Hematopoietic multipotent progenitor cell treated with erythropoietin and hydrocortisone succinate and interleukin-3 and kit ligand, for 6 days (in vitro differentiated cells): ENCODE measurements at regions not wholly inside any gene's neighbourhood (a gene's known extent, or its start where the extent isn't known, plus 50 kb on each side); places are given as distances from the start of the nearest gene placed in this dataset.

ENCODE experiments used
- DNase-seq: peaks from one replicate; pipeline ENCODE4 v3.0.0-alpha.2; 2015

DNA sequence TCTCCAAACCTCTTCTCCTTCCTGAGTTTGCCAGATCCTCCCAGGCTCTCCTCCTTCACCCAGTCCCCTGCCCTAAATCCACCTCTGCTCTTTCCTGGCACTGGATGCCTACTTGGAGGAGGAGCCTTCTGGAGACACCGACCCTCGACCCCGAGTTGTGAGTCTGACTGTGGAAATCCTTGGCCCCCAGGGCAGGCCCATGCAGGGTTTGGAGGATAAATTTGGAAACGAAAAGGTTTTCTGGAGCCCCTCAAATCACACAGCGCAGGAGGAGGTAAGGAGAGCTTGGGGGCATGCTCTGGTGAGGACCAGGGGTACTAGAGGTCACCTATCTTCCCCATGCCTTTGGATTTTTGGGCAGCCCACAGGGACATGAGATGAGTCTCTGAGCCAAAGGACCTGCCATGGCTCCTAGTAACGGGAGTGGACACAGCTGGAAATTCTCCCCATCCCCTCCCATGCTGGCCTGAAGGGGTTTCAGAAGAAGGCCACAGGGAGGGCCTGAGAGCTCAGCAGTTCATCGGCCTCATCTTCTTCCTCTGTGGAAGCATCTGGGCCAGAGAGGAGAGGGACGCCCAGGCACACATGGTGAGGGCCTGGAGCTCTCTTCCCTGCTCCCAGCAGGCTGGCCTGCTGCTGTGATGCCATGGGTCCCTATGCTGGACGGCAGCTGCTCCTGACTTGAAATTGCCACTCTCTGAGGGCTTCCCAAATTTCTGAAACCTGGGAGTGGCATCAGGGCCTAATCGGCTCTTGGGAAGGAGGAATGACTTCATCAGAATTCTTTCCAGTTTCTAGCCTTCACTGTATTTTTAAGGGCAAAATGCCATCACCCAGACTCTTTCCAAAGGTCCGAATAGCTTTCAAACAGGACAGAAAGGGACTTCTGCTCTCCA lies 68.6 kb upstream of the ITGA11 start:
- DNase-seq, result no peak

GRCh38 chr15:68501259-68501591 lies 69.3 kb upstream of the ITGA11 start:
- no peak for DNase-seq

- DNase-seq, result no peak
Observed at GRCh38 chr15:68501616-68502015, 69.7 kb upstream of the ITGA11 start.

DNA sequence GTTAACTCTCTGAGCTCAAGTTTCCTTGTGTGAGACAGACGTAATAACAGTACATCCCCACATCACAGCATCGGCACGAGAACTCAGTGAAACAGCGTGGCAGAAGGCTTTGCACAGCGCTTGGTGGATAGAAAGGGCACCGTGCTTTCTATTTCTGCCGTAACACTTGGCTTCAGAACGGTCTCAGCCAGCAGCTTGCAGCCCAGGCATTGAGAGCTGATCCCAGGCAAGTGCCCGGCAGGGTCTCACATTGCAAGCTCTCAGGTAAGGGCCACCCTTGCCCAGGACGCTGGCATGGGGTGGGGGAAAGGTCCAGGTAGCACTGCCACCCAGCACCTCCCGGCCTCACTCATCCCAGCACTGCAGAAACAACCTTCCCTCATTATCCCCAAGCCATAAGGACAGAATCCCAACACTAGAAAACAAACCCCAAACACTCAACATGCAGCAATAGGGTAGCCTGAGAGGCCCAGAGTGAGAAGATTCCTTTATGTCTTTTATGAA lies 70.5 kb upstream of the ITGA11 start:
- DNase-seq, result no peak

DNA sequence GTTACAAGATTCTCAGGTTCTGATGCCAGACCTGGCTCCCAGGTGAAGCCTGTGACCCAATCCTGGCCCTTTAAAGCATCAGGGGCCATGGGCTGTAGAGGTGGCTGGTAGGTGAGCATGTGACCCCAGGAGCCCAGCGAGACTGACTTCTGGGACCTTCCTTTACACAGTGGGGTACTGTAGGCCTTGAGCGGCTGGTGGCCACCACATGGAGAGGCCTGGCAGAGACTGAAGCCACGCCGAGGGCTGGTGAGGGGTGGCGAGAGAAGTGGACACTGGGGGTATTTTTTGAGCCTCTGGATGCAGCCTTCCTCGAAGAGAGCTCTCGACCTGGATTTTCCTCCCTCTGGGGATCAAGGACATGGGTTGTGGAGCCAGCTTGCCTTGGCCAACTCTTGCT lies 71.2 kb upstream of the ITGA11 start:
- DNase-seq, result no peak

GRCh38 chr15:68503791-68504680 lies 72.1 kb upstream of the ITGA11 start:
- DNase-seq, result peak; percentile 24

DNA sequence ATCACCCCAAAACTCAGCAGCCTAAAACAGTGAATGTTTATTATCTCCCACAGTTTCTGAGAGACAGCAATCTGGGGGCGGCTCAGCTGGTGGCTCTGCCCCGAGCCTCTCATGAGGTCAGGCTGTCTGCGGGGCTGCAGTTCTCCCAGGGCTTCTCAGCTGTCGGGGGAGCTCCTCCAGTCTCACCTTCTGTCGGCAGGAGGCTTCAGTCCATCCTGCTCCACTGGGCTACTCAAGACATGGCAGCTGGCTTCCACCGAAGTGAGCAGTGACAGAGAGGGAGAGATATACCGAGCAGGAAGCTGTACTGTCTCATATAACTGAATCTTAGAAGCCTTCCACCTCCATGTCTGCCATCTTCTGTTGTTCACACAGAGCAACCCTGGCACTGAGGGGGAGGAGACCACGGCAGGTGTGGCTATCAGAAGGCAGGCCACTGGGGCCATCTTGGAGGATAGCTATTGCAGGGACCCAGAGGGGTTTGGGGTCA lies 72.8 kb upstream of the ITGA11 start:
- DNase-seq, result no peak

DNA sequence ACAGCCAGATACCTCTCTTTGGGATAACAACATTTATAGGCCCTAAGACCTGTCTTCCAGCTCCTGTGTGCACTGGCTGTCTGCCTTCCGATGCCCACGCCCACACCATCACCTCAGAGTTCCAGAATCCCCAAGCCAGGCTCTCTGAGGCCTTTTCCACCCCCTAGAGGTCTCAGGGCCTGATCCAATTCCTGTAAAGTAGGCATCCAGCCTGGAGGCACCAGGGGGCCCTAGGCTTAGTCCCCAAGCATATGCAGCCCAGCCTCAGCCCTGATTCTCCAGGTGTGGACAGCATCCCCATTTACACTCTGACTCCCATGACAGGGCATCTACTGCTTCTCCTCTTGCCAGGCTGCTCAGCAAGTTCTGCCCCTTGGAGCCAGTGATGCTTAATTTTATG lies 72.7 kb upstream of the CORO2B start:
- DNase-seq, result no peak

DNA sequence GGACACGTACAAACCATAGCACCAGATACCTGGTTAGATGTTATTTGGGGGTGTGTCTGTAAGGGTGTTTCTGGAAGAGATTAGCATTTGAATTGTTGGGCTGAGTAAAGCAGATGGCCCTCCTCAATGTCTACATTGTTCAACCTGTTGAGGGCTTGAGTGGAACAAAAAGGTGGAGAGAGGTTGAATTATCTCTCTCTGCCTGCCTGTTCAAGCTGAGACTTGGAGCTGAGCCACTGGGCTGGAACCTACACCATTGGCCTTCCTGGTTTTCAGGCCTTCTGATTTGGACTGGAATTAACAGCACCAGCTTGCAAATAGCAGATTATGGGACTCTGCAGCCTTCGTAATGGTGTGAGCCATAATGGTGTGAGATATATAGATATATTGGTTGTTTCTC lies 71.3 kb upstream of the CORO2B start:
- no peak for DNase-seq

DNA sequence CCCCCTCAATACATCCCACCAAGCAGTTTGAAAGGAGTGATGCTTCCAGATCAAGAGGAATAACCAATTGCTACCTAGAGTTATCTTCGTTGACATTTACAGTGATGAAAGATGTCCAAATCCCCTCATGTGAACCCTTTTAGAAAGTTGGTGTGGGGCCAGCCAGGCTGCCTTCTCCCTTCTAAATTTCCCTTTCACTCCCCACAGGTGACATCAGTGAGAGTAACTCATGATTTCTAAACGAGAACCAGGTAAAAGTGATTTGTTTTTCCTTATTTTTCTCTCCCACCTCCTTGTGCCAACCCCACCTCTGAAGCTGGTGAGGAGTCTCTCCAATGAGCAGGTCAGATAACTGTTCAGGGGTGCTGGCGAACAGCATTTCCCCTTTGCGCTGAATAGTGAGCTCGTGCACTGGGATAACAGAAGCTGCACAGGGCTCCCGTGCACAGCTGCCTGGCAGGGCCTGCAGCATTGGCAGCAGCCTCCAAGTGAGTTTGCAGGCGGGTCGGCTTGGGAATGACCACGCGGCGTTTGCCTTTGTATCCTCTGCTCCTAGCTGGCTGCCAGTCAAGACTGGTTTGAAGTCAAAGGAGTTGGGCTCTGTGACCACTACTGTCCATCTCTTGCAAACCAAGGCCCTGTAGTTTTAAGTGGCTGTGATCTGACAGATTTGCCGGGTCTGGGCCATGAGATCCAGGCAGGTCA lies 70.2 kb upstream of the CORO2B start:
- no peak for DNase-seq

DNA sequence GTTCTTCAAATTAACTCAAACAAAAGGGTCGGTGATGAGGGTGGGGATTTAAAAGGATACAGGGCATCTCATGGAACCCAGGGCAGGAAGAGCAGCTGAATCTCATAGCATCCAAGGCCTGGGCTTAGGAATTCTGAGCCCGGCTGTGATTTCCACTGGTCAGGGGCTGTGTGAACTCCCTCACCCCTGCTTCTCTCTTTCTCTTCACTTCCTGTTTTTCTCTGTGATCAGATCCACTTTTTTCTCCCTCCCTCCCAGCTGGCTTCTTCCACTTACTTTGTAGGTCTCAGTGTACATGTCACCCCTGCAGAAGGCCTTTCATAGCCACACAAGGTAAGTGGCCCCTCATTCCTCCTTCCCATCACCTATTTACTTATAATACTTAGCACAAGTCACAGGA lies 68.2 kb upstream of the CORO2B start:
- DNase-seq, result no peak

DNA sequence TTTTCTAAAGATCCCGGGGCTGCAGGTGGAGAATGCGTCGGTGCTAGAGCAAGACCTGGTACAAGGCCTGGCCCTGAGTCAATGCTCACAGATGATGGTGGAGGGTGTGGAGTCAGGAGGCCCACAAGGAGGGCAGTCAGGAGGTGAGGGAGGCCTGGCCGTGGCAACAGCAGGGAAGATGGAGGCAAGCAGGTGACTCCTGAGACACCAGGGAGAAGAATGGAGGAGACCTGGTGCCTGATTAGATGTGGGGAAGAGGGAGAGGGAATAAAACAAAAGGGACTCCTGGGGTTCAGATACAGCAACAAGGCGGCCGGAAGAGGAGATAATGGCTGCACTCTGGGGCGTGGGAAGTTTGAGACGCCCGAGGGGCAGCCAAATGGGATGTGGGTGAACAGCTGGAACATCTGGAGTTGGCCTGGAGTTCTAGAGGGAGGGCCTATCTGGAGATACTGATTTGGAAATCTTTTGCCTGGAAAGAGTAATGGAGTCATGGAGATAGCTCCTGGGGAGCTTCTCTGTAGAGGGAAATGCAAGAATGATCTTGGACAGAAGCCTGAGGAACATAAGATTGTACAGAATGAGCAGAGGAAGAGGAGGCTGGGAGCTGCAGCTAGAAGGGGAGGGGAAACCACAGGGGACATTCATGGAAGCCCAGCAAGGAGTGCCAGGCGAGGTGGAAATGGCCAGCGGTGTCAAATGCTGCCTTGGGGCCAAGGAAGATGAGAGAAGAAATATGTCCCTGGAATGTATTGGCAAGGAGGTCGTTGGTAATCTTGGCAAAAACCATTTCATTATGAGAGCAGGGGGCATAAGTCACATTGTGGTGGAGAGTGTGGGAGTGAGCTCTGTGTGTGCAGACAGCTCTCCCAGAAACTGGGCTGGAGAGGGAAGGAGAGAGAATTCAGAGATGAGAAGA lies 67.5 kb upstream of the CORO2B start:
- DNase-seq, result no peak

GRCh38 chr15:68512052-68512451 lies 66.7 kb upstream of the CORO2B start:
- DNase-seq, result no peak

- no peak for DNase-seq
Observed at GRCh38 chr15:68512598-68512997, 66.2 kb upstream of the CORO2B start.

DNA sequence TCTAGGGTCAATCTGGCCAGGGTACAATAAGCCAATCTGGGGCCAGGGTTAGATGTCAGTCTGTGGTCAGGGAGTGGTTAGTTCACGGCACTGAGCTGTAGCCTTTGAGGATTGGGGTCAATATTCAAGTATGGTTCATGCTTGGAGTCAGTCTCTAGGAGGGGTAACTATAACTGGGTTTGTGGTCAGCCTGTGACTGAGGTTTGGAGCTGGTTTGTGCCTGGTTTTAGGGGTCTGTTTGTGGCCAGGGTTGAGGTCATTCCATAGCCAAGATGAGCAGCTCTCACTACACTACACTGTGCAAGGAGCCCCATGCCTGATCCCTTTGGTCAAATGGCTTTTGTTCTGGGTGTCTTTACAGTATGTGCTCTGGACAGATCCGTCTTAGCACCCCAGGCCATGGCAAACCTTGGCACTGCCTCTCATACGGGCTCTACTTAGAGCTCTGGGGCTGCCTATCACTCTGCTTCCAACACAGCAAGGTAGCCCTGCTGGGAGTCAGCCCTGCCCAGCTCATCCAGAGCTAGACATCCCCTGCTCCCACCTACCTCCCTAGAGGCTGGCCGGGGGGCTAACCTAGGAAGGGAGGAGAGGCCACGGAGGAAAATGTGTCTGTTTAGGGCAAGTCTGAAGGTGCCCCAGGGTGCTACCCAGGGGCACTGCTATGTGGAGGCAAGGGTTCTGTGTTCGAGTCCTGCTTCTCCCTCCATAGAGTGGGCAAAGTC lies 63.3 kb upstream of the CORO2B start:
- no peak for DNase-seq

GRCh38 chr15:68517285-68517761 lies 61.5 kb upstream of the CORO2B start:
- DNase-seq, result no peak

- no peak for DNase-seq
Observed at GRCh38 chr15:68518046-68518445, 60.7 kb upstream of the CORO2B start.

DNA sequence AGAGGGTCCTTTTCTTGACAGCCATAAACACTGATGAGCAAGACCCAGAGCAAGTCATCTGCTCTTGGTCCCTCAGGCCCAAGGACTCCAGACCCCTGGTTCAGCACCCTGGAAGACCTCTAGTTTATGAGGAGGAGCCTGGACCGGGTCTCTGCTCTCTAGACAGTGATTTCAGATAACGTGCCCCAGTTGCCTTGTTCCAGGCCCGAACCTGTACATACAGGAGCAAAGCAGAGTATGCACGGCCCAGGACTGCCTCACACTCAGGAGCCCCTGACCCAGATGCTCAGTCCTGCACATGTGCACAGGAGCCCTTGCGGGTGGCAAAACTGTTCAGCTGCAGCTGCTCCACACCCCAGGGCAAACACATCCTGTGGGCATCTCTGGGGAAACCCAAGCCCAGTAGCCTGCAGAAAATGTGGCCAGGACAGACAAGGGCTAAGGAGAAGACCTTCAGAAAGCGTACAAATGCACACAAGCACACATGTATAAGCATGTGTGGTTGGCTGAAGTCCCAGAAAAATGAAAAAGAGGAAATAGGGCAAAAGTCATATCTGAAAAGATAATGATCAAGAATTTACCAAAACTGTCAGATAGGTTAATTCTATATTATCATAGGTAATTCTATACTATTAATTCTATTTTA lies 59.9 kb upstream of the CORO2B start:
- DNase-seq, result peak; percentile 53

DNA sequence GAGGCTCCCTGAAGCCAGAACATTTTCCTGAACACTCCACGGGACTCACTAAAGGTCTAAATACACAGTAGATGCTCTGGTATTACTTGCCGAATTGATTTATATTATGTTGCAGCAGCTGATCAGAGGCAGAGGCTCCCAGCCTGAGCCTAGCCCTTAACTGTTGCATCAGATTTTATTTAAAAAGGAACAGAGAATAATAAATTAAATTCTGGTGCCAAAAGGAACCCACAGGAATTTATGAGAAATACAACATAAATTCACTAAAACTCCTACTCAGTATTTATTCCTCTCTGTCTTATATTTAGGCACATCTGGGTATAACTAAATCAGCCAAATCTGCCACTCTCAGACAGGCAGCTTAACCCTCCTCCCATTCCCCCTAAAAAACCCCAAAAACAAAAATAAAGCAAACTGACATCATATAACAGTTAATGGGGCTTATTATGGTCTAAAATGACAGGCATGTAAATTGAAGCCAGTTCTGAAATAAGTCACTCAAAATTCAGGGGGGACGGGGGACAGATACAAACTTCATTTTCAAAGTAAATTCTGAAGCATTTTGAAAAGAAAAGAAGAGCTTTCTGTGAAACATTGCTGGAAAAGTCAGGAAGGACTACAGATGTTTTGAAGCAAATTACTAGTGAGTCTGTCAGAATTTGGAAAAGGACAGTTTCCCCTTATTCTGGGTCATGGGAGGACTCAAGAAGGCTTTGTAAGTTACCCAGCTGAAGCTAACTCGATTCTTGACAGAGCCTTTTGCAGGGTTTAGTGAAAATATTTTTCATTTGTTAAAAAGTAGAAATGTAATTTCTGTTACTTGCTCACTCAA lies 53.8 kb upstream of the CORO2B start:
- no peak for DNase-seq

- no peak for DNase-seq
Observed at GRCh38 chr15:68525815-68526214, 53.0 kb upstream of the CORO2B start.
